HEK293 (cell line): ENCODE measurements at regions not wholly inside any gene's neighbourhood (a gene's known extent, or its start where the extent isn't known, plus 50 kb on each side); places are given as distances from the start of the nearest gene placed in this dataset.

ENCODE experiments used
- CTCF ChIP-seq: fragments of 450-650 bp; formaldehyde crosslinking; IDR thresholded peaks from 2 replicates; pipeline ENCODE4 v1.5.1; 2016; ENCODE audit warnings: missing biosample characterization, missing genetic modification characterization
- PBX3 ChIP-seq: sonication (generic); formaldehyde crosslinking; IDR thresholded peaks from 2 replicates; pipeline ENCODE4 v1.8.1; 2022; ENCODE audit warnings: mild to moderate bottlenecking, moderate library complexity, missing genetic modification reagents
- ZFP3 ChIP-seq: fragments of 450-650 bp; formaldehyde crosslinking; IDR thresholded peaks from 2 replicates; pipeline ENCODE4 v1.5.1; 2016; ENCODE audit warnings: low read depth, missing biosample characterization, missing genetic modification characterization
- ZNF140 ChIP-seq: fragments of 450-650 bp; formaldehyde crosslinking; IDR thresholded peaks from 2 replicates; pipeline ENCODE4 v1.5.1; 2016; ENCODE audit warnings: missing biosample characterization, missing genetic modification characterization
- ZNF324 ChIP-seq: fragments of 450-650 bp; formaldehyde crosslinking; IDR thresholded peaks from 2 replicates; pipeline ENCODE4 v1.5.1; 2016; ENCODE audit warnings: missing biosample characterization, missing genetic modification characterization

DNA sequence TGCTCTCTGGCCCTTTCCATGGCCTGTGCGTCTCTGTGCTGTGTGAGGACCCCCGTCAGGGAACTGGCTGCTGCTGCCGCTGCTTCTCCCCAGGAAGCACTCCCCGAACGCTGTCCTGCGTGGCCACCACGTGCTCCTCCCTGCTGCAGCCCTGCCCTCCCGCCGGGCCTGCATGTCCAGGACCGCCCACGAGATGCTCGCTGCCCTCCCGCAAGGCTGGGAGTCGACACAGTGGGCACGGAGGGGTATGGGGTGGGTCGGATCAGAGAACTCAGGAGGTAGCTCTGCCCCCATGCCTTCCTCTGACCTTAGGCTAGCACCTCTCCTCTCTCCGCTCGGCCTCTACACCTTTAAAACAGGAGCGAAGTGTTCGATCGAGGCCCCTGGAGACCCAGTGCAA, 171.9 kb upstream of the AJAP1 start:
- TF ChIP-seq ZNF324 (no peak), PBX3 (CRISPR knock-in tag) (no peak), CTCF (tag by site-specific recombination) (no peak), ZFP3 (tag by site-specific recombination) (no peak), ZNF140 (tag by site-specific recombination) (no peak)
